HEK293 (cell line): ENCODE measurements at regions not wholly inside any gene's neighbourhood (a gene's known extent, or its start where the extent isn't known, plus 50 kb on each side); places are given as distances from the start of the nearest gene placed in this dataset.

Source experiments
- TCF7L2 ChIP-seq: IDR thresholded peaks from 2 replicates; pipeline ENCODE4 v1.6.1; 2011; ENCODE audit warnings: low read depth, mild to moderate bottlenecking, inconsistent platforms, low read length, moderate library complexity, borderline replicate concordance
- YY1 ChIP-seq: fragments of 450-650 bp; formaldehyde crosslinking; IDR thresholded peaks from 2 replicates; pipeline ENCODE4 v1.5.1; 2018; ENCODE audit warnings: missing biosample characterization, missing genetic modification characterization
- ZNF404 ChIP-seq: fragments of 450-650 bp; formaldehyde crosslinking; IDR thresholded peaks from 2 replicates; pipeline ENCODE4 v1.5.1; 2017; ENCODE audit warnings: missing biosample characterization, missing genetic modification characterization
- ZNF707 ChIP-seq: fragments of 450-650 bp; formaldehyde crosslinking; IDR thresholded peaks from 2 replicates; pipeline ENCODE4 v1.5.1; 2016; ENCODE audit warnings: missing biosample characterization, missing genetic modification characterization
- TF ChIP-seq, protein P1 (sequence below): fragments of 450-650 bp; formaldehyde crosslinking; IDR thresholded peaks from 2 replicates; pipeline ENCODE4 v1.5.1; 2017; ENCODE audit warnings: missing biosample characterization, missing genetic modification characterization
- TF ChIP-seq, protein P2 (sequence below): fragments of 450-650 bp; formaldehyde crosslinking; IDR thresholded peaks from 2 replicates; pipeline ENCODE4 v1.5.1; 2016; ENCODE audit warnings: missing biosample characterization, missing genetic modification characterization
- TF ChIP-seq, protein P3 (sequence below): fragments of 450-650 bp; IDR thresholded peaks from 2 replicates; pipeline ENCODE4 v1.5.1; 2018; ENCODE audit warnings: missing biosample characterization, mild to moderate bottlenecking, missing genetic modification characterization
- TF ChIP-seq, protein P4 (sequence below): fragments of 450-650 bp; formaldehyde crosslinking; conservative IDR thresholded peaks from 2 replicates; pipeline ENCODE4 v1.5.1; 2016; ENCODE audit warnings: low read depth, missing biosample characterization, missing genetic modification characterization
- TF ChIP-seq, protein P5 (sequence below): fragments of 450-650 bp; formaldehyde crosslinking; IDR thresholded peaks from 2 replicates; pipeline ENCODE4 v1.5.1; 2016; ENCODE audit warnings: missing biosample characterization, missing genetic modification characterization

DNA sequence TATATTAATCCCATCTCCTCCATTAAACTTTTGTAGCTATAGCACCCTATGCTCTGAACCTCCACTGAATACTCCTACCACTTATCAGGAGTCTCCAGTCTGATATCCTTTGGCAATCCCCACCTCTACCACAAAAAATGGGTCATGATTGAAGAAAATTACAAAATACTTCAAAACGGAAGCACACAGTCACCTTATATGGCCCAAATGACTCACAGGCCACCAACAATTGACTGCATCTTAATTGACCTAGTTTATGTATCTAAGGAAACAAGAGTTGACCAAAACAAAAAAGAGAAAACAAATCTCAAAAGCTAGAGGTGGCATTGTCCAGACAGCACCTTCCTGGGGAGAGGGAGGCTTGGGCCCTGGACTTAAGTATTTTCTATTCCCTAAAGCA is 120.0 kb upstream of the DIAPH2 start:
- TF ChIP-seq, protein P1, sequence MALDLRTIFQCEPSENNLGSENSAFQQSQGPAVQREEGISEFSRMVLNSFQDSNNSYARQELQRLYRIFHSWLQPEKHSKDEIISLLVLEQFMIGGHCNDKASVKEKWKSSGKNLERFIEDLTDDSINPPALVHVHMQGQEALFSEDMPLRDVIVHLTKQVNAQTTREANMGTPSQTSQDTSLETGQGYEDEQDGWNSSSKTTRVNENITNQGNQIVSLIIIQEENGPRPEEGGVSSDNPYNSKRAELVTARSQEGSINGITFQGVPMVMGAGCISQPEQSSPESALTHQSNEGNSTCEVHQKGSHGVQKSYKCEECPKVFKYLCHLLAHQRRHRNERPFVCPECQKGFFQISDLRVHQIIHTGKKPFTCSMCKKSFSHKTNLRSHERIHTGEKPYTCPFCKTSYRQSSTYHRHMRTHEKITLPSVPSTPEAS (tag by site-specific recombination), result no peak
- TF ChIP-seq TCF7L2 (no peak), YY1 (tag by site-specific recombination) (no peak), ZNF707 (tag by site-specific recombination) (no peak), ZNF404 (no peak)
- TF ChIP-seq, protein P2, sequence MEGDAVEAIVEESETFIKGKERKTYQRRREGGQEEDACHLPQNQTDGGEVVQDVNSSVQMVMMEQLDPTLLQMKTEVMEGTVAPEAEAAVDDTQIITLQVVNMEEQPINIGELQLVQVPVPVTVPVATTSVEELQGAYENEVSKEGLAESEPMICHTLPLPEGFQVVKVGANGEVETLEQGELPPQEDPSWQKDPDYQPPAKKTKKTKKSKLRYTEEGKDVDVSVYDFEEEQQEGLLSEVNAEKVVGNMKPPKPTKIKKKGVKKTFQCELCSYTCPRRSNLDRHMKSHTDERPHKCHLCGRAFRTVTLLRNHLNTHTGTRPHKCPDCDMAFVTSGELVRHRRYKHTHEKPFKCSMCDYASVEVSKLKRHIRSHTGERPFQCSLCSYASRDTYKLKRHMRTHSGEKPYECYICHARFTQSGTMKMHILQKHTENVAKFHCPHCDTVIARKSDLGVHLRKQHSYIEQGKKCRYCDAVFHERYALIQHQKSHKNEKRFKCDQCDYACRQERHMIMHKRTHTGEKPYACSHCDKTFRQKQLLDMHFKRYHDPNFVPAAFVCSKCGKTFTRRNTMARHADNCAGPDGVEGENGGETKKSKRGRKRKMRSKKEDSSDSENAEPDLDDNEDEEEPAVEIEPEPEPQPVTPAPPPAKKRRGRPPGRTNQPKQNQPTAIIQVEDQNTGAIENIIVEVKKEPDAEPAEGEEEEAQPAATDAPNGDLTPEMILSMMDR, result no peak
- TF ChIP-seq, protein P3, sequence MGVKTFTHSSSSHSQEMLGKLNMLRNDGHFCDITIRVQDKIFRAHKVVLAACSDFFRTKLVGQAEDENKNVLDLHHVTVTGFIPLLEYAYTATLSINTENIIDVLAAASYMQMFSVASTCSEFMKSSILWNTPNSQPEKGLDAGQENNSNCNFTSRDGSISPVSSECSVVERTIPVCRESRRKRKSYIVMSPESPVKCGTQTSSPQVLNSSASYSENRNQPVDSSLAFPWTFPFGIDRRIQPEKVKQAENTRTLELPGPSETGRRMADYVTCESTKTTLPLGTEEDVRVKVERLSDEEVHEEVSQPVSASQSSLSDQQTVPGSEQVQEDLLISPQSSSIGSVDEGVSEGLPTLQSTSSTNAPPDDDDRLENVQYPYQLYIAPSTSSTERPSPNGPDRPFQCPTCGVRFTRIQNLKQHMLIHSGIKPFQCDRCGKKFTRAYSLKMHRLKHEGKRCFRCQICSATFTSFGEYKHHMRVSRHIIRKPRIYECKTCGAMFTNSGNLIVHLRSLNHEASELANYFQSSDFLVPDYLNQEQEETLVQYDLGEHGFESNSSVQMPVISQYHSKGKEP (tag by site-specific recombination), result no peak
- TF ChIP-seq, protein P4, sequence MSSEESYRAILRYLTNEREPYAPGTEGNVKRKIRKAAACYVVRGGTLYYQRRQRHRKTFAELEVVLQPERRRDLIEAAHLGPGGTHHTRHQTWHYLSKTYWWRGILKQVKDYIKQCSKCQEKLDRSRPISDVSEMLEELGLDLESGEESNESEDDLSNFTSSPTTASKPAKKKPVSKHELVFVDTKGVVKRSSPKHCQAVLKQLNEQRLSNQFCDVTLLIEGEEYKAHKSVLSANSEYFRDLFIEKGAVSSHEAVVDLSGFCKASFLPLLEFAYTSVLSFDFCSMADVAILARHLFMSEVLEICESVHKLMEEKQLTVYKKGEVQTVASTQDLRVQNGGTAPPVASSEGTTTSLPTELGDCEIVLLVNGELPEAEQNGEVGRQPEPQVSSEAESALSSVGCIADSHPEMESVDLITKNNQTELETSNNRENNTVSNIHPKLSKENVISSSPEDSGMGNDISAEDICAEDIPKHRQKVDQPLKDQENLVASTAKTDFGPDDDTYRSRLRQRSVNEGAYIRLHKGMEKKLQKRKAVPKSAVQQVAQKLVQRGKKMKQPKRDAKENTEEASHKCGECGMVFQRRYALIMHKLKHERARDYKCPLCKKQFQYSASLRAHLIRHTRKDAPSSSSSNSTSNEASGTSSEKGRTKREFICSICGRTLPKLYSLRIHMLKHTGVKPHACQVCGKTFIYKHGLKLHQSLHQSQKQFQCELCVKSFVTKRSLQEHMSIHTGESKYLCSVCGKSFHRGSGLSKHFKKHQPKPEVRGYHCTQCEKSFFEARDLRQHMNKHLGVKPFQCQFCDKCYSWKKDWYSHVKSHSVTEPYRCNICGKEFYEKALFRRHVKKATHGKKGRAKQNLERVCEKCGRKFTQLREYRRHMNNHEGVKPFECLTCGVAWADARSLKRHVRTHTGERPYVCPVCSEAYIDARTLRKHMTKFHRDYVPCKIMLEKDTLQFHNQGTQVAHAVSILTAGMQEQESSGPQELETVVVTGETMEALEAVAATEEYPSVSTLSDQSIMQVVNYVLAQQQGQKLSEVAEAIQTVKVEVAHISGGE (tag by site-specific recombination), result no peak
- TF ChIP-seq, protein P5, sequence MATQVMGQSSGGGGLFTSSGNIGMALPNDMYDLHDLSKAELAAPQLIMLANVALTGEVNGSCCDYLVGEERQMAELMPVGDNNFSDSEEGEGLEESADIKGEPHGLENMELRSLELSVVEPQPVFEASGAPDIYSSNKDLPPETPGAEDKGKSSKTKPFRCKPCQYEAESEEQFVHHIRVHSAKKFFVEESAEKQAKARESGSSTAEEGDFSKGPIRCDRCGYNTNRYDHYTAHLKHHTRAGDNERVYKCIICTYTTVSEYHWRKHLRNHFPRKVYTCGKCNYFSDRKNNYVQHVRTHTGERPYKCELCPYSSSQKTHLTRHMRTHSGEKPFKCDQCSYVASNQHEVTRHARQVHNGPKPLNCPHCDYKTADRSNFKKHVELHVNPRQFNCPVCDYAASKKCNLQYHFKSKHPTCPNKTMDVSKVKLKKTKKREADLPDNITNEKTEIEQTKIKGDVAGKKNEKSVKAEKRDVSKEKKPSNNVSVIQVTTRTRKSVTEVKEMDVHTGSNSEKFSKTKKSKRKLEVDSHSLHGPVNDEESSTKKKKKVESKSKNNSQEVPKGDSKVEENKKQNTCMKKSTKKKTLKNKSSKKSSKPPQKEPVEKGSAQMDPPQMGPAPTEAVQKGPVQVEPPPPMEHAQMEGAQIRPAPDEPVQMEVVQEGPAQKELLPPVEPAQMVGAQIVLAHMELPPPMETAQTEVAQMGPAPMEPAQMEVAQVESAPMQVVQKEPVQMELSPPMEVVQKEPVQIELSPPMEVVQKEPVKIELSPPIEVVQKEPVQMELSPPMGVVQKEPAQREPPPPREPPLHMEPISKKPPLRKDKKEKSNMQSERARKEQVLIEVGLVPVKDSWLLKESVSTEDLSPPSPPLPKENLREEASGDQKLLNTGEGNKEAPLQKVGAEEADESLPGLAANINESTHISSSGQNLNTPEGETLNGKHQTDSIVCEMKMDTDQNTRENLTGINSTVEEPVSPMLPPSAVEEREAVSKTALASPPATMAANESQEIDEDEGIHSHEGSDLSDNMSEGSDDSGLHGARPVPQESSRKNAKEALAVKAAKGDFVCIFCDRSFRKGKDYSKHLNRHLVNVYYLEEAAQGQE (tag by site-specific recombination), result no peak
